ENCODE measurements at regions not wholly inside any gene's neighbourhood (a gene's known extent, or its start where the extent isn't known, plus 50 kb on each side); places are given as distances from the start of the nearest gene placed in this dataset.

GRCh38 chr1:82598337-82598736 is 797.6 kb downstream of the ADGRL2 start:
- DNase-seq = no peak

- no peak for DNase-seq
Measured at GRCh38 chr1:82597649-82598048, 796.9 kb downstream of the ADGRL2 start.

- no peak for DNase-seq
Measured at GRCh38 chr1:82597141-82597540, 796.4 kb downstream of the ADGRL2 start.

- DNase-seq = no peak
Measured at GRCh38 chr1:82593561-82593960, 792.8 kb downstream of the ADGRL2 start.

- DNase-seq = no peak
Measured at GRCh38 chr1:82589588-82589987, 788.9 kb downstream of the ADGRL2 start.

GRCh38 chr1:82587371-82587770 is 786.6 kb downstream of the ADGRL2 start:
- DNase-seq = no peak

- DNase-seq = no peak
Measured at GRCh38 chr1:82586473-82586872, 785.7 kb downstream of the ADGRL2 start.

- no peak for DNase-seq
Measured at GRCh38 chr1:82582347-82582746, 781.6 kb downstream of the ADGRL2 start.

GRCh38 chr1:82578086-82578726 is 777.5 kb downstream of the ADGRL2 start:
- DNase-seq = no peak

GRCh38 chr1:82567348-82567747 is 766.6 kb downstream of the ADGRL2 start:
- no peak for DNase-seq

GRCh38 chr1:82565546-82565945 is 764.8 kb downstream of the ADGRL2 start:
- DNase-seq = no peak

GRCh38 chr1:82565146-82565545 is 764.4 kb downstream of the ADGRL2 start:
- DNase-seq = no peak

GRCh38 chr1:82564333-82564732 is 763.6 kb downstream of the ADGRL2 start:
- no peak for DNase-seq

- DNase-seq = no peak
Measured at GRCh38 chr1:82562448-82562847, 761.7 kb downstream of the ADGRL2 start.

GRCh38 chr1:82560566-82560965 is 759.8 kb downstream of the ADGRL2 start:
- DNase-seq = no peak

- DNase-seq = no peak
Measured at GRCh38 chr1:82555501-82555900, 754.8 kb downstream of the ADGRL2 start.

GRCh38 chr1:82549841-82550240 is 749.1 kb downstream of the ADGRL2 start:
- no peak for DNase-seq

GRCh38 chr1:82542766-82543165 is 742.0 kb downstream of the ADGRL2 start:
- DNase-seq = no peak

GRCh38 chr1:82542141-82542540 is 741.4 kb downstream of the ADGRL2 start:
- no peak for DNase-seq

GRCh38 chr1:82540006-82540405 is 739.3 kb downstream of the ADGRL2 start:
- no peak for DNase-seq

- DNase-seq = no peak
Measured at GRCh38 chr1:82538876-82539275, 738.1 kb downstream of the ADGRL2 start.

- DNase-seq = no peak
Measured at GRCh38 chr1:82534996-82535395, 734.3 kb downstream of the ADGRL2 start.

GRCh38 chr1:82525378-82525777 is 724.6 kb downstream of the ADGRL2 start:
- DNase-seq = no peak

- DNase-seq = no peak
Measured at GRCh38 chr1:82520611-82521010, 719.9 kb downstream of the ADGRL2 start.

- DNase-seq = no peak
Measured at GRCh38 chr1:82517586-82517985, 716.9 kb downstream of the ADGRL2 start.

- DNase-seq = no peak
Measured at GRCh38 chr1:82515650-82516049, 714.9 kb downstream of the ADGRL2 start.
